ENCODE measurements at regions not wholly inside any gene's neighbourhood (a gene's known extent, or its start where the extent isn't known, plus 50 kb on each side); places are given as distances from the start of the nearest gene placed in this dataset.

GRCh38 chr21:27823652-27824201, 856.8 kb upstream of the ADAMTS5 start:
- H3K4me3 ChIP-seq (ENCODE audit: low read depth, low read length) = no peak overlapping the region
- TF ChIP-seq CTCF (IDR thresholded peaks at IDR 0.05; ENCODE audit: borderline replicate concordance, insufficient read depth, low read depth, low read length) = no peak

- H3K4me3 ChIP-seq (ENCODE audit: low read depth, low read length) = no peak overlapping the region
- TF ChIP-seq CTCF (IDR thresholded peaks at IDR 0.05; ENCODE audit: borderline replicate concordance, insufficient read depth, low read depth, low read length) = no peak
Measured at GRCh38 chr21:27820342-27820741, 853.5 kb upstream of the ADAMTS5 start.

DNA sequence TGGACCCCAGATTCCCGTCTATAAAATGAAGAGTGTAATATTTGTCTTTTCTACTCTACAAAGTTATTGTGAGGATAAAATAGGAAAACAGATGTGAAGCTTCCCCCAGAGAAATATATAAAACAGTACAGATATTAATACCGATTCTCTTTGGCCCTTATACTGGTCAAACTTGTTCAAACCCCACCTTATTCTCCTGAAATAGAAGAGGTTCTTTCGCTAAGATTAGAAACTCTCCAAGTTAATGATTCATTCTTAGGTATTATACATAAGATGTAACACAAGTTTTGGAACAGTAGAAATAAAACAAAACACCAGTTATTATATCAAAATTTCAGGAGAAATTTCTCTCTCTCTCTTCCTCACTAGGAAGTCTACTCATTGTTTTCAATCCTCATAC, 852.4 kb upstream of the ADAMTS5 start:
- no peak overlapping the region for H3K4me3 ChIP-seq (ENCODE audit: low read depth, low read length)
- no peak for TF ChIP-seq CTCF (IDR thresholded peaks at IDR 0.05; ENCODE audit: borderline replicate concordance, insufficient read depth, low read depth, low read length)

DNA sequence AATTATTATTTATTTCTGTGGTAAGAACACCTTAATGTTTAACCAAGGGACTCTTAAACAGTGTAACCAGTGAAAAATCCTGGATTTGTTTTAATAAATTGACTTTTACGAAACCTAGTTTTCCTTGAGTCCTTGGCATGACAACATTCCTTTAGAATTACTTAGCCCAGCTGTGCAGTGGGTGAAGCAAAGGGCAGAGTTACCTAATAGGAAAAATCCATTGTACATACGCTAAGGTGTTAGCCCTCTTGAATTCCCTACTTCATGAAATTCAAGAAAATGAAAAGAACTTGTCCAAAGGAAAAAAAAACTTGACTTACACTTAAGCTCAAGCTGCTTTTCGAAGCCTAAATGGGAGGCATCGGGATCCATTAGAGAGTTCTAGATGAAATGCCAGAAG, 852.0 kb upstream of the ADAMTS5 start:
- H3K4me3 ChIP-seq (ENCODE audit: low read depth, low read length) = no peak overlapping the region

GRCh38 chr21:27817902-27818623, 851.2 kb upstream of the ADAMTS5 start:
- H3K4me3 ChIP-seq (ENCODE audit: low read depth, low read length) = no peak overlapping the region

More for the DNA sequence above, 852.0 kb upstream of the ADAMTS5 start:
- no peak for TF ChIP-seq CTCF (IDR thresholded peaks at IDR 0.05; ENCODE audit: borderline replicate concordance, insufficient read depth, low read depth, low read length)

GRCh38 chr21:27817074-27817473, 850.2 kb upstream of the ADAMTS5 start:
- H3K4me3 ChIP-seq (ENCODE audit: low read depth, low read length) = no peak overlapping the region
- TF ChIP-seq CTCF (IDR thresholded peaks at IDR 0.05; ENCODE audit: borderline replicate concordance, insufficient read depth, low read depth, low read length) = no peak

More at GRCh38 chr21:27817902-27818623, 851.2 kb upstream of the ADAMTS5 start:
- TF ChIP-seq CTCF (IDR thresholded peaks at IDR 0.05; ENCODE audit: borderline replicate concordance, insufficient read depth, low read depth, low read length) = no peak

GRCh38 chr21:27816301-27816700, 849.4 kb upstream of the ADAMTS5 start:
- TF ChIP-seq CTCF (IDR thresholded peaks at IDR 0.05; ENCODE audit: borderline replicate concordance, insufficient read depth, low read depth, low read length) = no peak
- no peak overlapping the region for H3K4me3 ChIP-seq (ENCODE audit: low read depth, low read length)
